Activated T-helper 1 cell treated with Interleukin-2 at 50 U/mL for 16 hours (primary cell): ENCODE measurements at regions not wholly inside any gene's neighbourhood (a gene's known extent, or its start where the extent isn't known, plus 50 kb on each side); places are given as distances from the start of the nearest gene placed in this dataset.

ENCODE experiments used
- DNase-seq: peaks from one replicate; pipeline ENCODE4 v3.0.0-alpha.2; 2020; ENCODE audit warnings: low read depth

DNA sequence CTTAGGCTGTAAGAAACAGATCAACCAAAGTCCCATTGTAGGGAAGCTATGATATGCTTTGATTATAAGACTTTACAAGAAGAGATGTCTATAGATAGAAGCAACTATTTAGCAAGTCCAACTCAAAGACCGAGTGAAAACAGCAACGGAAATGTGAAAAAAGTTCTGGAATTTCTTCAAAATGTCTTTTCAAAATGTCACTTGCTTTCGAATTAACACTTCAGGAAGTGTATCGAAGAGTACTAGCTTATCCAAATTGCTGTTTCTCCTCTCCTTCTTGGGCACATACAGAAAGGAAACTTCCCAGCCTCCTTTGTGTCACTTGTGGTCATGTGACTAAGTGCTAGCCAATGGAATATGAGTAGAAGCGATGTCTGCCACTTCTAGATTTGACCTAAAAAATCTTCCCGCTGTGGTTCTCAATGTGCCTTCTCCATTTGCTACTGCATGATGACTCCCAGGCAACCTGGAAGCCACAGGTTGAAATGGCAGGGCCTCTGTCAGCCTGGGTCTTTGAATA, 89.9 kb downstream of the TSEN15 start:
- DNase-seq = no peak

DNA sequence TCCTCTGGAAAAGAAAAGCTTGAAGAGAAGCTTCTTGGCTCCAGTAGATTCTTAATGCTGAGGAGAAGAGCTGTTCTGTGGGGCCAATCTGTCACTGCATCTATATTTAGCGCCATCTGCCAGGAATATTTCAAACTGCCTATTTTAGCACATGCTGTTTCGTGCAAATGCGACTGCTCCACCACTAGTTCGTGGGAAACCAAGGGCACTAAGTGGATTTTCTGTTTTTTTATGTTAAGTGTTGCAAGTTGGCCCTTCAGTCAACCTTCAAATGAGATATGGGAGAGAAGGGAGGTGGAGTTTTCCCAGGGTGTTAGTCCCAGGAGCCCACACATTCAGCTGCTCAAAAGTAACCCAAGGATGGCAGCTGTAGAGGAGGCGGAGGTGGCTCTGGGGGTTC, 91.9 kb downstream of the TSEN15 start:
- no peak for DNase-seq

DNA sequence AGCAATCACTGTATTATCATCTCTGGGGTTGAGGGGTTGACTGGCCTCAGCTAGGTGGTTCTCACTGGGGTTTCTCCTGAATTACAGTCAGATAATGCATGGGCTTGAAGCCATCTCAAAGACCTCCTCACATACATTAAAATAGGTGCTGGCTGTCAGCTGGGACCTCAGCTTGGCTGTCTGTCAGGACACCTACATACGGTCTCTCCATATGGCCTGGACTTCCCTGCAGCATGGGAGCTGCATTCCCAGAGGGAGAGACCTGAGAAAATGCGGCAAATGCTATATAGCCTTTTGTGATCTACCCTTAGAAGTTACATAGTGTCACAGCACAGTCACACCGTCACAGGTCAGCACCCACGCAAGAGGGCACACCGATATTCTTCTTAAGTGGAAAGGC, 93.6 kb downstream of the TSEN15 start:
- no peak for DNase-seq

DNA sequence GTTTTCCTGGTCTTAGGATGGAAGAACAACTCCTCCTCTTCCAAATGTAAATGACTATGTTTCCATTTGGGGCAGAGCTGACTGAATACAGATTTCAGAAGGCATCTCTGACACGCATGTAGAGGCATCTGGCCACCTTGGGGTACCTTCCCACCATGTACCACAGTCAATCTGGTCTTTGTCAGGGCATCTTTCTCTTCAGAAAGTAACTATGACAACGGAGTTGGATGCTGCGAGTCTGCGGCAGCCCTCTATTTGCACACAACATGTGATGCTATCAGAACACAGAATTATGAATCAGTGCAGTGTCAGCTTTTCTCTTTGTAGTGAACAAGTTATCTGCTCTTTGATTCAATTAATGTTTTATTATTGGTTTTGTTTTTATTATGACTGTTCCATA, 94.7 kb downstream of the TSEN15 start:
- no peak for DNase-seq

DNA sequence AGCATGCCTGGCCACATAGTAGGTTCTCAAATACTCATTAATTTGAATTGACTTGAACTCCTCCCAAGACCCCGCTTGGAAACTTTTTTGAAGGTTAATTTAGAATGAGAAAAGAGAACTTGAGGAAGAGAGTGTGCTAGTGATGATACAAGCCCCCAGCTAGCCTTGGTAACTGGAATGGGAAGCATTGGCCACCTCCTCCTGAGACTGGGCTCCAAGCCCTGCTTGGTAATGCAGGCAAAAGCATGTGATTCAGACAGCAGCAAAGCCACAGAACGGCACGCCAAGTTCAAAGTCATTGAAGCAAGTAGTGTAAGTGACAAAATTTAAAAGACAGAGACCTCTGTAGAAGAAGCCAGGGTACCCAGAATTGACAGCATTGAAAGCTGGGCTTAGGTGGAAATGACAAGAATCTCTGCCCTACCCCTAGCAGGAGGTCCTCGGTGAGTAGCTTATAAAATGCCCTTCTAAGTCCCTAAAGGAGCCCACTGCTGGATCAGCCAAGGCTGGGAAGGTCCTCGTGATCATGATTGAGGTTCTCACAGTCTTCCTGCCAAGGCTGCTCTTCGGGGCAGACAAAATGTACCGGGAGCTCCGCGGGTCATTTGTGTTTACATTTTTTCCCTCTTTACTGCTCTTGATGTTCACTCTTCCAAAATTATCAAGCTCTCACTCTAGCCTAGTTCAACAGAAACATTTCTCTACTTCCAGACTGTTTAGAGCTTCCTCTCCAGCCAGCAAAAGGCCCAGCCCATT, 99.4 kb downstream of the TSEN15 start:
- DNase-seq = no peak

DNA sequence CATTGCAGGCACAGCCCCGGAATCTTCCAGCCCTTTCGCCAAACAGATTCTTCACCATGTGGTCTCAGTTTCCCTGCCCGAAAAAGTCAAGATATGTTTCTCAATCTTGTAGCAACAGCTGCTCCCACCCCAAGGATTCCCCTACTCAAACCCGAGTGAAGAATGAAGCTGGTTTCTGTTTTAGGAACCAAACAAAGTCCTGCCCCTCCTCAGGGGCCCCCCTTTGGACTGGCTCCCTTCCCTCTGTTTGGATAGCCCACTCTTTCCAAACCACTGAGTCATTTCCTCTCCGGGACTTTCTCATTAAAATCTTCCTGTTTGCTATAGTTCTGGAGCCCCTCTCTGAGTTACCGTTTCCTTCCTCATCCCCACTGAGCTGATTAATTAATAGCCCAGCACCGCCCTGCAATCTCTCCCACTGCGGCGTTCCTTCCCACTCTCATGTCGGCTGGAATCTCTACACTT, 100.9 kb downstream of the TSEN15 start:
- no peak for DNase-seq

DNA sequence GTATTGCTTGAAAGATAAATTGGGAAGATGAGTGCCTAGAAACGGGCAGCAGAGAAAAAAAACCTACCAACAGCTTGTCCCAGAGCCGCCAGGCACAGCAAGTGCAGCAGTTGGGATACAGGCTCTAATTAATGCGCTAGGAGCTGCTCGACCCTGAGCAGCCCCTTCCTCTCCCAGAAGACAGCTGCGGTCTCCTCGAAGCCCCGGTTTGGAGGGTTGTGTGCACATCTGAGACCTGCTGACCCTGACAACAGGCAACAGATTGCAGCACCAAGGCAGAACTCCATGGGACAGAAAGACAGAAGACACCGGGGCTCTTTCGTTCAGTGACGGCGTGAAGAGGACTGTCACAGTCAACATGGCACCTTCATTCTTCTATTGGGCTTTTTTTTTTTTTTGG, 101.4 kb downstream of the TSEN15 start:
- no peak for DNase-seq

DNA sequence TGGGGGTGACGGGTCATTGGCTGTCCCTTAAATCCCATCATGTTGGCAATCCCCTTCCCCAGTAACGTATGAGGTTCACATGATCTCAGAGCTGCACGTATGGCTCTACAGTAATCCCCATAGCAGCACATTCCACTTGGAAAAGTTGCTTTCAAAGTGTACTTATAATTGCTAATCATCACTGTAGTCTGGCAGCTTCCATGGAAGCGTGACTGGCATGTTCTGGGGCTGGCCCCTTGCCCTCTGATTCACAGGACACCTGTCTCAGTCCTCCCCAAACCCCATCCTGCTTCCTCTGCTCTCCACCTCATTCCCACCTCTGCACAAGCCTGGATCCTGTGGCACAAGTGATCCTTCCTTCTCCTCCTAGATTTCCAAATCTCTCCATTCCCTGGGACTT, 102.2 kb downstream of the TSEN15 start:
- no peak for DNase-seq

DNA sequence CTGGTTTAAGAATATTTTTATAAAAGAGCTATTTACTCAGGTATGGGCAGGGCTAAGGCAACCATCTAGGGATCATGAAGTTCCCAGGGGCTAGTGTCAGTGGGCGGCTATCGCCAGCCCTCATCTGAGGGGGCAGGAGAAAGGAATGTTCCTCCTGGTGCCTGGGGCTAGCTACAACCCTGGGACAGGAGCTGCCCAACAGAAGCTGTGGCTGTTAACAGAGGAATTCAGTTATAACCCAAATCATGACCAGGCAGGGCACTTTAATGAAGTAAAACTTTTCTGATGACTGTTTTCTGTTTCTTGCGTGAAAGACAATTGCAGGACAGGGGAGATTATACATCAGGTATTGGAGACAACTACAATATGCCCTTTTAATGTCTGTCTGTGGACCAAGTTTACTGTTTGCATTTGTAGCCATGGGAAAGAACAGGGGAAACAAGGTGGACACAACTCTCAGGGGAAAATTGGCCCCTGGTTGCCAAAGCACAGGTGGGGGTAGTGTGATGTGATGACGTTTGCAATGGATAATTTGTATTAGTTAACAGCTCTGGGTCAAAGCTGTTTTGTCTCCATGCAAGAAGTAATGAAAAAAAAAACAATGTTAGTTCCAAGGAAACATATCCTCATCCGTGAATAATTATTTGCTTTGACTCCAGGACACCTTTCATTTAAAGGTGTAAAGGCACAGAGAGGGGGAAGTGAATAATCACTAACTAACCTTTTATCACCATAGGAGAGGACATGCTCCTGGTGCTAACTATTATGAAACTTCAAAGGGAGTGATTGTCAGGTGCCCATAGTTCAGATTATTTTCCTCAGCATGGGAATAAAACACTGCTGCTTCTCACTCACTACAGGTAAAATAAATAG, 105.2 kb downstream of the TSEN15 start:
- no peak for DNase-seq

DNA sequence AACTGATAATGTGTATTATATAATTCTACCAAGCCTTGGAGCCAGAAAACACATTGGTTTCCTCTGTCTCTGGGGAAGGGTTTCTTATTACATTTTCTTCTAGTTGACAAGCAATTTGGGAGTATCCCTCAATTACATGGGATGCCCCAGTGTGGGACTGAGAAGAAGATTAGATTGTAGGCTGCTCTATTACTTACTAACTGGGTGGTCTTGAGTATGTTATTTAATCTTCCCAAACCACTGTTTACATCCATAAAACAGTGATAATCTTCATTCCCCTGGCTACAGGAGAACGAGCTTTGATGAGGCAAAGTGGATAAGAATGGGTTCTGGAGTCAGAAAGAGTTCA, 105.8 kb downstream of the TSEN15 start:
- no peak for DNase-seq

DNA sequence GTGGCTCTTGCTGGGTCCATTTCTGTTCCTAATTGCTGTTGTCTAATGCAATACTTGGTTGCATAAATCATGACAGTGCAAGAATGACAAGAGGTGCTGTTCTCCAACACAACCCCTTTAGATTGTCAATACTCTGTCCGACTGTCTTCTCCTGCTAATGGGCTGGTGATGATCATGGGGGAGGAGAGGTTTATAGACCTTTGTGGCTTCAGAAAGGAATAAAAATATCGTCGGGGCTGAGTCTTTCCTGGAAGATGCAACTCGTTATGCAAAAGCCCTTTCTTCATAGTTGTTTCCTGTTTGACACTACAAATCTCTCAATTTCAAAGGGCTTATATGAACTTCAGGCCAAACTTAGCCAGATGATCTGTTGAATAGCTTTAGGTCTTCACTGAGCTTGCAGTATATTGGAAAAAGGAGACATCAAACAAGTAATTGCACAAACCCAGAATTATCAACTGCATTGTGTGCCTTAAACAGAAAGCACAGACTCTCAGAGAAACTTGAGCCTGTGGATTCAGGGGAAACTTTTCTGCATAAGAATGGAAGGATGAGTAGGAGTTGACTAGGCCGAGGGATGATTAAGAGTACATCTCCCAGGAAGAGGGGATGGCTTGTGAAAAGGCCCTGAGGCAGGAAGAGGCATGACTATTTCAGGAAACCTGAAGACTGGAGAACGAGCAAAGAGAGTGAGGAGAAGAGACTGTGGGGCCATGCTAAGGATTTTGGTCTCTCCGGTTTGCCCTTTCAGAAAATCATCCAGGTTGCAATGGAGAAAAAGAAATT, 107.6 kb downstream of the TSEN15 start:
- no peak for DNase-seq

DNA sequence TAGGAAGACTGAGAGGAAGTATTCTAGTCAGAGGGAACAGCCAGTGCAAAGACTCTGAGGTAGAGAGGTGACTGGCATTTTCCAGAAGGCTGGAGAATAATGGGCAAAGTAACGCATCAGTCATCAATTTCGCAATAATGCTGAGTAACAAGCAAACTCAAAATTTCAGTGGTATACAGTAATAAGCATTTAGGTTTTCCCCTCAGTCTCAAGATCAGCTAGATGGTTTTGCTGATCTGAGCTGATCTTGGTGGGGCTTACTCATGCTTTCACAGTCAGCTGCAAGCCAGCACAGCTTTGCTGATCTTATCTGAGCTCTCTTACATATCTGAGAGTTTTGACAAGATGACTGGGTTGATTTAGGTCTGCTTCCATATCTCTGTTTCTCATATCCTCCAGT, 108.7 kb downstream of the TSEN15 start:
- no peak for DNase-seq

DNA sequence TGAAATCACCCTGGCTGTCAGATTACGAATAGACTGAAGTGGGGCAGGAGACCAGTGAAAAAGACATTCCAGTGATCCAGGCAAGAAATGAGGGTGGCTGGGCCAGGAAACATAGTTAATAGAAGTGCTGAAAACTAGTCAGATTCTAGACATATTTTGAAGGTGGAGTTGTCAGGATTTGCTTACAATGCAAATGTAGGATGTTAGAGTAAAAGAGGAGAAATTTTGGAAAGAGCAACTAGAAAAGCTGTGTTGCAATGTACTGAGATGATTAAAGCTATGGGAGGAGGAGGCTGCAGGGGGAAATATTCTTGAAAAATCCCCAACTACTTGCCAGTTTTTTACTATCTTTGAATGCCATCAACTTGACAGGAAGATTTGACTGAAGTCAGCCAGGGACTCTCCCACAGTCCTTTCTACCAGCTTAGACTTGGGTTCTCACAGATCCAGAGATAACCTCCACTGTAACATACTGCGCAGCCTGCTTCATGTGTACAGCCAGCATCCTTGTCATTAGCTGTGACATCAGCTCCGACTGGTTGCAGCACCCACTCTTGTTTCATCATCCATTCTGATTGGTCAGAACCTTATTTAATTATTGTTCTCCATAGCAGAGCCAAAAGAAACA, 109.7 kb downstream of the TSEN15 start:
- no peak for DNase-seq

DNA sequence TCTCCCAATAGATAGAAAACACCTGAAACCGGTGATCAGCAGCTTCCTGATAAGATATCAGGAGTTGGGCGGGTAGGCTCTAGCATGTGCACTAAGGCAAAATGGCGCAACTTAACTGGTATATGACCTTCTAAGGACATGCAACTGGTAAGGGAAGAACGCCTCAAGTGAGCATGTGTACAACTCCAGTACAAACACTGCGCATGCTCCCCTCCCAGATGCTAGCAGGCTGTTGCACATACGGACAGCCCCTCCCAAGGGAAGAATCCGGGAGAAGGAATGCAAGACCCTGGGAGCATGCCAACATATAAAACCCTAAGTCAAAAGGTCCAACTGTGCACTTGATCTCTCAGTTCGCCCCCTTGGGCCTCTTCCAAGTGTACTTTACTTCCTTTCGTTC, 110.8 kb downstream of the TSEN15 start:
- DNase-seq = no peak

DNA sequence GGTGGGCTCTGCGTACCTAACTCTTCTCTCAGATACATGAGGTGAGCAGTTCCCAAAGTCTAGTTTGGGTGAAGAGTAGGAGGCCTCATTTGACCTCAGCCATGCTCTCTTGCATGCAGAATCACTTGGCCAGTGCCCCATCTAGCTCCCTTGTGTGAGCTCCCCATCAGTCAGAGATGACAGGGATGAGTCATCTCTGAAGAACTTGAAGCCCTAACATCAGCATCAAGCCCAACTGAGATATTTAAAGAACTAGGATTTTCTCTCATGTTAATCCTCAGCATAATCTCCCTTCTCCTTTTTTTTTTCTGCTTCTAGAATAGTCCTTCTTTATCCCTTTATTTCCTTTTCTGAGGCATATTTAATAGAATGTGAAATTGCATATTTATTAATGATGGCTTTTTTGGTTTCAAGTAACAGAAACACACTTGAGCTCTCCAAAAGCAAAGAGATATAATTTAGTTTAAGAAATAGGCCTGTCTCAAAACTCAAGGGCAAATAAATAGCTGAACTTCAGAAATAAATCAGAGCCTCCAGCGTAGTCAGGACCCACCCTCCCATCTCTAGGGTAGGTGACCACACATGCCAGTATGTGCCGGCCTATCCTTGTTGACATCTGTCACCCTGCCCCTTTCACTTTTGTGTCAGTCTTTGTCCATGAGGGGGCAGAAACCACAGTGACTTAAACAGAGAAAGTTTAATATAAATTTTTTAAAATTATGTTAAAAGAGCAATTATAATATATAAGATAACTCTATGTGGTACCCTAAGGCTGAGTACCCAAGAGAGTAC, 112.3 kb downstream of the TSEN15 start:
- no peak for DNase-seq

DNA sequence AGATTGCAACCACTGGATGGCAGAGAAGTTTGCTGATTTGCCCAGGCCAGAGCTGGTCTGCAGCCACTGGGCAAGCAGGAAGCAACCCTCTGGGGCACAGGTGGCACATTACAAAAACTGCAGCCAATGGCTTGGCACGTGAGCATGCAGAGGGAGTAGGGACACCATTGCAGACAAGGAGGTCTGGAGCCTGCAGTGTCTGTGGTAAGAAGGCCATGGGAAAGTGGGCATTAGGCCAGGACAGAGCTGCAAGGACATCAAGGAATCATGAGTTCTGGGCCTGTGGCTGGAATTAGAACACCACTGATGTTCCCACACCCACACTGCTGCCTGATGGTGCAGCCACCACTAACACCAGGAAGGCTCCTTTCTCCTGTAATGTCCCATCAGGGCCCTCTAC, 113.0 kb downstream of the TSEN15 start:
- no peak for DNase-seq

DNA sequence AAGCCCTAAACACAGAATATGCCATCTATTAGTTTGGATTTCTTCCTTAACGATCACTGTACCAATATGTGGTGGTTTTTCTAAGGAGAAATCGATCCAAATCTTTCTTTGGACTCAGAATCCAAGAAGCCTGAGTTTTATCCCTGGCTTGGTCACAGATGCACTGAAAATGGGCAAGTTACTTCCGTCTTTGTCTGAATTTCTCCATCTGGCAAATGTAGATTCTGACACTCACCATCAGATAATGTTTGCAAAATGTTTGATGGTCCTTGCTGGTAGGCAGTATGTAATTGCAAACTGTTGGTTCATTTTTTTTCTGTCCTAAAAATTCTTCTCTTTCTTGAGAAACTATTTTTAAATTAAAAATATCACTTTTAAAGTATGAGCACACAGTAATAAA, 115.0 kb downstream of the TSEN15 start:
- DNase-seq = no peak

DNA sequence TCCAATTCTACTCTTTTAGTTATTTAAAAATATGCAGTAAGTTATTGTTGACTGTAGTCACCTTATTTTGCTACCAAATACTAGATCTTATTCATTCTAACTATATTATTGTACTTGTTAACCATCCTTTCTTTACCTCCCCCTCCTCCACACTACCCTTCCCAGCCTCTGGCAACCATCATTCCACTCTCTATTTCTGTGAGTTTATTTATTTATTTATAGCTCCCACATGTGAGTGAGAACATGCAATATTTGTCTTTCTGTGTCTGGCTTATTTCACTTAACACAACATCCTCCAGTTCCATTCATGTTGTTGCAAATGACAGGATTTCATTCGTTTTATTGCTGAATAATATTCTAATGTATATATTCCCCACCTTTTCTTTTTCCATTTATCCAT, 115.8 kb downstream of the TSEN15 start:
- no peak for DNase-seq

DNA sequence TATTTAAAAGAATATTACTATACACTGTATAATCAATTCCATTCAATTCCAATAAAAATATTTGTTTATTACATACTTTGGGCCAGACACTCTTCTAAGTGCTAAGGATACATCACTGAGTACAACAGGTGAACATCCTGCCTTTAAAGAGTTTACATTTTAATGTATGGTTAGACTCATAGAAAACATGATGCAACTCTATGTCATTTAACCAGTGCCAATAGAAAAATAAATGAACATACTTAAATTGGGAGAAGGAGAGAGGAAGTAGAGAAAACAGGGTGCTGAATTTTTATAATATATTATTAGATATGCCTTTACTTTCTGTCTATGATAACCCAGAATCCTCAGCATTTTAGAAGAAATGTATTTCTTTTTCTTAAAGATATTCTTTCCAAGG, 119.2 kb downstream of the TSEN15 start:
- DNase-seq = no peak

DNA sequence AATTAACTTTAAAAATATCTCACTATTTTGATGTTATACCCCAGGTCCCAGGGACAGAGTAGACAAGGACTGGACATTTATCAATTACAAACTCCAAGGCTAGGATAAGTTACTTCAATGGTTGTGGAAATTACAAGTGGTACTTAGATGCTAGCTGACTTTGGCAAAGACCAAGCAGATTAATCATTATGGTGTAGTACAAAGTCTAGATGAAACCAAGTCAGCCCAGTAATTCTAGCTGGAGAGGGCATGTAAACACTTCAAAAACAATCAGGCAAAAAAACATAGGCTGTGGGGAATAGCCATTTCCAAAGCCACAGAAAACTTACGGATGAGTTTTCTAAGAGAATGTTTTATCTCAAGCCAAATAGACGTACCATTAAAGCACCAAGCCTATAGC, 124.5 kb downstream of the TSEN15 start:
- no peak for DNase-seq

DNA sequence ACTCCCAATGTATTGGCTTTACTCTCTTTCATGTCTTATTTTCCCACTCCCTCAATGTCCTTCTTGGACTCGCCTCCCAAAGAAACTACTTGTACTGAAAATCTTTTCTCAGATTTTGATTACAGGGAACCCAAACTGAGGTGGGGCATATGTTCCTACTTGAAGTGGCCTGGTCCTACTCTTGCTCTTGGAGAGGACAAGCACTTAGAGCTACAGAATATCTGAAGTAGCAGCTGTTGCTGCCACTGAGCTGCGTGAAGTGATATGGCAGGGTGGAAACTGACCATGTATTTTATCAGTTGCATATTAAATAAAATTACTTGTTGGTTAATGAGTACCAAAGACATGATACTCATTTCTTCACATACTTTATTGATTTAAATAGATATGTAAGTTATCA, 129.5 kb downstream of the TSEN15 start:
- no peak for DNase-seq
